K562 (cell line): ENCODE measurements at regions not wholly inside any gene's neighbourhood (a gene's known extent, or its start where the extent isn't known, plus 50 kb on each side); places are given as distances from the start of the nearest gene placed in this dataset.

ENCODE experiments used
- ATAC-seq: fragments of 200-7000 bp; cut with Tn5 transposase; 3 replicates; pipeline ENCODE4 v1.9.1; 2020; ENCODE audit warnings: moderate library complexity
- BruUV-seq: library from RNA; stranded (reverse); fragments of 400-500 nt; replicated peaks from 2 replicates; lab custom pipeline; 2021; lab: Mats Ljungman, UMichigan
- CTCF ChIA-PET: fragments of 300-600 bp; formaldehyde crosslinking; extraction: SDS; loops from one replicate; lab custom pipeline; 2021; ENCODE audit warnings: low intra/inter-chr PET ratio; lab: Yijun Ruan, JAX
- POLR2A ChIA-PET: fragments of 300-600, 350-650 bp; sonication (Branson Sonifier 250); formaldehyde crosslinking; extraction: SDS; loops from one replicate; lab custom pipeline; 2021; ENCODE audit warnings: antibody characterized with exemption, inconsistent platforms; lab: Yijun Ruan, JAX
- DNase-seq, 4 experiments: peaks; one replicate each; pipeline versions ENCODE4 v3.0.0 to v3.0.0-alpha.2; 2011 to 2018; ENCODE audit warnings: low spot score in 3 of 4, mixed read lengths in 3 of 4; ENCODE audit errors: extremely low read depth in 1 of 4
- FAIRE-seq: peaks from 2 replicates; lab custom pipeline; 2011; peaks lifted over from hg19 to GRCh38; lab: Jason Lieb, UNC
- H2AFZ ChIP-seq: 2 replicates; pipeline ENCODE4 v1.6.0; 2011; ENCODE audit warnings: low read depth, low read length, control low read depth, inconsistent platforms
- H3K27ac ChIP-seq: fragments of 200-600 bp; 3 replicates; pipeline ENCODE4 v1.8.0; 2011; ENCODE audit warnings: low read depth, mild to moderate bottlenecking, control low read depth, inconsistent platforms, low read length, moderate library complexity, mixed read lengths; ENCODE audit errors: extremely low read depth
- H3K27me3 ChIP-seq, 2 experiments: fragments of 300-600 bp in 1 of 2; 2 replicates in 1 of 2; 3 replicates in 1 of 2; pipeline versions ENCODE4 v1.6.0 to v1.8.0; 2011; ENCODE audit warnings: inconsistent platforms in 2 of 2, low read length in 2 of 2, mild to moderate bottlenecking in 1 of 2, mixed read lengths in 1 of 2, moderate library complexity in 1 of 2; ENCODE audit not compliant: control insufficient read depth in 2 of 2, insufficient read depth in 2 of 2
- H3K36me3 ChIP-seq: fragments of 300-600 bp; 3 replicates; pipeline ENCODE4 v1.8.0; 2011; ENCODE audit warnings: mild to moderate bottlenecking, low read length, inconsistent platforms; ENCODE audit not compliant: control insufficient read depth, insufficient read depth
- H3K4me1 ChIP-seq, 2 experiments: fragments of 200-600 bp in 1 of 2; replicated peaks in 1 of 2; 2 replicates in 1 of 2; 3 replicates in 1 of 2; pipeline versions ENCODE4 v1.5.1 to v1.8.0; 2011; ENCODE audit warnings: inconsistent platforms in 2 of 2, low read length in 2 of 2, mild to moderate bottlenecking in 1 of 2, mixed read lengths in 1 of 2, moderate library complexity in 1 of 2; ENCODE audit not compliant: control insufficient read depth in 2 of 2, insufficient read depth in 2 of 2
- H3K4me2 ChIP-seq: 2 replicates; pipeline ENCODE4 v1.6.1; 2011; ENCODE audit warnings: low read length, control low read depth, inconsistent platforms, mixed read lengths; ENCODE audit not compliant: insufficient read depth
- H3K4me3 ChIP-seq: fragments of 200-600 bp; sonication (generic), shearing (Covaris generic); 2 replicates; pipeline ENCODE4 v1.5.1; 2016; ENCODE audit warnings: control low read depth, inconsistent platforms
- H3K79me2 ChIP-seq: fragments of 200-600 bp; 3 replicates; pipeline ENCODE4 v1.8.0; 2011; ENCODE audit warnings: low read length, inconsistent platforms; ENCODE audit not compliant: control insufficient read depth, insufficient read depth
- H3K9ac ChIP-seq, 2 experiments: 2 replicates each; pipeline versions ENCODE4 v1.6.0 to v1.6.1; 2011; ENCODE audit warnings: low read depth in 2 of 2, low read length in 2 of 2, control low read depth in 1 of 2, inconsistent platforms in 1 of 2, mild to moderate bottlenecking in 1 of 2, mixed read lengths in 1 of 2; ENCODE audit not compliant: insufficient read depth in 1 of 2
- H3K9me1 ChIP-seq: one replicate; pipeline ENCODE4 v1.6.0; 2011; ENCODE audit warnings: inconsistent platforms, mild to moderate bottlenecking, low read length, moderate library complexity; ENCODE audit not compliant: control insufficient read depth, insufficient read depth
- H3K9me3 ChIP-seq: replicated peaks from 2 replicates; pipeline ENCODE4 v1.5.1; 2011; ENCODE audit warnings: low read depth, low read length, inconsistent platforms; ENCODE audit not compliant: control insufficient read depth, insufficient read depth
- H4K20me1 ChIP-seq: replicated peaks from 2 replicates; pipeline ENCODE4 v1.6.1; 2011; ENCODE audit warnings: low read length, inconsistent platforms, mixed read lengths; ENCODE audit not compliant: control insufficient read depth, insufficient read depth
- CBFA2T2 ChIP-seq: fragments of 450-650 bp; conservative IDR thresholded peaks from 2 replicates; pipeline ENCODE4 v1.6.1; 2017; ENCODE audit warnings: mild to moderate bottlenecking
- FOXP1 ChIP-seq: sonication (generic); formaldehyde crosslinking; IDR thresholded peaks from 2 replicates; pipeline ENCODE4 v1.8.0; 2022; ENCODE audit warnings: mild to moderate bottlenecking, missing genetic modification reagents
- HES1 ChIP-seq: fragments of 450-650 bp; IDR thresholded peaks from 2 replicates; pipeline ENCODE4 v1.6.1; 2016; ENCODE audit warnings: low read depth, mild to moderate bottlenecking, moderate library complexity
- LARP7 ChIP-seq: fragments of 450-650 bp; IDR thresholded peaks from 2 replicates; pipeline ENCODE4 v1.6.1; 2016
- MLX ChIP-seq, 2 experiments: fragments of 450-650 bp in 1 of 2; sonication (generic) in 1 of 2; formaldehyde crosslinking; conservative IDR thresholded peaks; 2 replicates each; pipeline versions ENCODE4 v1.4.0 to v1.8.1; 2020 to 2022; ENCODE audit warnings: mild to moderate bottlenecking in 1 of 2, missing genetic modification reagents in 1 of 2
- NFIC ChIP-seq: fragments of 450-650 bp; IDR thresholded peaks from 2 replicates; pipeline ENCODE4 v1.6.1; 2017; ENCODE audit warnings: mild to moderate bottlenecking, inconsistent platforms
- RHOXF2B ChIP-seq: fragments of 250-450 bp; sonication (Bioruptor Pico); conservative IDR thresholded peaks from 2 replicates; pipeline ENCODE4 v1.5.1; 2021
- ZNF253 ChIP-seq: fragments of 250-450 bp; sonication (Bioruptor Pico); conservative IDR thresholded peaks from 2 replicates; pipeline ENCODE4 v1.6.1; 2021; ENCODE audit warnings: mild to moderate bottlenecking
- WGBS: fragments of 100-300 bp; shearing (Covaris generic); methylation state at CpG from one replicate; pipeline ENCODE4 v1.1.6; 2016; ENCODE audit warnings: low coverage, mixed read lengths; ENCODE audit not compliant: insufficient coverage; ENCODE audit errors: missing lambda C conversion rate; 5-methylcytosine and 5-hydroxymethylcytosine counted together
- in situ Hi-C: fragments of 300-500 bp; cut with MboI; formaldehyde crosslinking; loops from 4 replicates; pipeline ENCODE4 v1.15.0; 2018; ENCODE audit warnings: inconsistent platforms, mixed read lengths
- intact Hi-C: fragments of 100-400 bp; cut with micrococcal nuclease; formaldehyde crosslinking; loops from 2 replicates; pipeline ENCODE4 v1.14.2; 2022
- TF ChIP-seq, protein P1 (sequence below): fragments of 250-450 bp; sonication (Bioruptor Pico); IDR thresholded peaks from 2 replicates; pipeline ENCODE4 v1.5.0; 2021; ENCODE audit warnings: mild to moderate bottlenecking, moderate library complexity
- TF ChIP-seq, protein P2 (sequence below): fragments of 450-650 bp; IDR thresholded peaks from 2 replicates; pipeline ENCODE4 v1.6.1; 2016; ENCODE audit warnings: antibody characterized with exemption
- TF ChIP-seq, protein P3 (sequence below): sonication (generic); formaldehyde crosslinking; IDR thresholded peaks from 2 replicates; pipeline ENCODE4 v1.8.1; 2022; ENCODE audit warnings: missing genetic modification reagents

DNA sequence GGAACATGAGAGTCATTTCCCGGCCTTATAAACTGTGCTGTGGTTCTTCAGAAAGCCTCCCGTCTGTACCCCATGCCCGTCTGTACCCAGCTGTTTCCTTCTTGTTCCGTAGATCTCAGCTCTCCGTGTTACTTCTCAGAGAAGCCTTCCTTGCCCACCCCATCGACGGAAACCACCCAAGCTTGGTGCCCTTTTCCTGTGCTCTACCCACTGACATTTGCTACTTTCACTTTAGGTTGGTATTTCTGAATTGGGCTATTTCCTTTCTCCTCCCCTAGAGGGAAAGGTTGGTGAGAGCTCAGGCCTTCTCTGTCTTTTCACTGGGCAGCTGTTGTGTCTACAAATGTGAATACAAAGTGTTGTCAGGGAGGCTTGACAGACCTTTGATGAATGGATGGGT, 764.5 kb upstream of the ADAMTS16 start (continued):
- TF ChIP-seq, protein P1, sequence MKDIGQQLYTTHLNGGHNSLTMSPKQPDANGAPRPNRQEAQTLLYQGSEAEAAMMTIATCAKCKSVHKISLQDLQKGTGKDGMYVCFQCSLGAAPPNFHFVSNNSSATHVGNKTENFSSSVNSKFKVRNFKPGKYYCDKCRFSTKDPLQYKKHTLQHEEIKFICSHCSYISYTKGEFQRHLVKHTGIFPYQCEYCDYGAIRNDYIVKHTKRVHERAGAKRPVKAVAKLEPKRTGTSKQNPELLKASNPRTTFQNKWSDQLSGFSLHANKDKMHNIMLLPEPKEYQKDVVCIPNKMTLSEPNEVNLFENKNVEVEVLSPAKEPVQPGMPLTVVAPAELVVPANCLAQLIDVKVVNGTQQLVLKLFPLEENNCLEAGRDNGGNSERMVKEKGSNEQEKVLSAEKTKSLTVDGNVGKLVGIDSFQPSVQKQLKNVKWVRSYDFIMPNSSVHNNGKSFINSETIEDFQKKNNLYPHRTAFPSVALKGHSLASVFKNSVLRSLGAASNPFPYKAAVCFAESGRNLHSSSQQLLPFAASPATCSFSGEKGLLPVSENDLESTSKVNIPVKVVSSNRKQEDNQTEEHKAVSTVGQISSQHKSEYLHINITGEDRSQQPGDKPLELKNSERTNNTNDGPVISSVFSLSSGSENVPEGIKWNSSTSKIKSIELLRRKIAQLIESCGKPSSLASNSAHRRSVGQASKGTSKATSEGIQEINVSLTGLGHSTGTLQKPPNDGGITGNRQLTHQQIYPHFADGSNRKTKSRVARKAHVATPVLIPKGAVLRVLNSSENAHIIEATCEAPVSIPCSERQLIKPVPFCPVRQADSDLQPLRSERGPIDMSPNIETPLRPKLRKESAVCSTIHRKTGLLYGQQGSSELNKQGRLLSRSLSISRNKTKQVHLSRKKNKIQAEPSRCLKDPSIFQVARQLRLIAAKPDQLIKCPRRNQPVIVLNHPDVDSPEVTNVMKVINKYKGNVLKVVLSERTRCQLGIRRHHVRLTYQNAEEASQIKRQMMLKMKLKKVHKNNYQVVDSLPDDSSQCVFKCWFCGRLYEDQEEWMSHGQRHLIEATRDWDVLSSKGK (CRISPR knock-in tag): no peak
- no peak for TF ChIP-seq NFIC
- TF ChIP-seq, protein P2, sequence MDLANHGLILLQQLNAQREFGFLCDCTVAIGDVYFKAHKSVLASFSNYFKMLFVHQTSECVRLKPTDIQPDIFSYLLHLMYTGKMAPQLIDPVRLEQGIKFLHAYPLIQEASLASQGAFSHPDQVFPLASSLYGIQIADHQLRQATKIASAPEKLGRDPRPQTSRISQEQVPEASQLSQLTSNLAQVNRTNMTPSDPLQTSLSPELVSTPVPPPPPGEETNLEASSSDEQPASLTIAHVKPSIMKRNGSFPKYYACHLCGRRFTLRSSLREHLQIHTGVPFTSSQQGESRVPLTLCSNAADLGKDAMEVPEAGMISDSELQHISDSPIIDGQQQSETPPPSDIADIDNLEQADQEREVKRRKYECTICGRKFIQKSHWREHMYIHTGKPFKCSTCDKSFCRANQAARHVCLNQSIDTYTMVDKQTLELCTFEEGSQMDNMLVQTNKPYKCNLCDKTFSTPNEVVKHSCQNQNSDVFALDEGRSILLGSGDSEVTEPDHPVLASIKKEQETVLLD: no peak

GRCh38 chr5:4383102-4383501, 757.0 kb upstream of the ADAMTS16 start:
- Histone ChIP-seq H4K20me1 (no peaks in the 10 kb centered on the region), H3K9ac (no peak overlapping the region), H3K36me3 (no peaks in the 10 kb centered on the region), H3K4me3 (no peak overlapping the region), H3K4me2 (no peak overlapping the region), H2AFZ (no peak overlapping the region), H3K9me1 (no peaks in the 10 kb centered on the region), H3K27me3 (no peaks in the 10 kb centered on the region), H3K79me2 (no peaks in the 10 kb centered on the region), H3K27ac (no peak overlapping the region), H3K9me3 (no peaks in the 10 kb centered on the region; the same call in 1 of the 2 replicates), H3K4me1 (no peaks in the 10 kb centered on the region)
- in situ Hi-C loops: no loop called here
- BruUV-seq: no TSS peak
- 3% methylated on average over 4 of the region's 4 CpGs for WGBS
- FAIRE-seq (no peak), ATAC-seq (no peak), DNase-seq (no peak)
- intact Hi-C loops: no loop called here
- ChIA-PET POLR2A (no interaction called here), CTCF (no interaction called here)
- TF ChIP-seq HES1: no peak
- no peak for TF ChIP-seq ZNF253 (CRISPR knock-in tag)
- no peak for TF ChIP-seq FOXP1 (CRISPR knock-in tag)
- TF ChIP-seq RHOXF2B (CRISPR knock-in tag): no peak
- TF ChIP-seq MLX (CRISPR knock-in tag; conservative IDR thresholded peaks at IDR 0.05): no peak
- TF ChIP-seq, protein P3, sequence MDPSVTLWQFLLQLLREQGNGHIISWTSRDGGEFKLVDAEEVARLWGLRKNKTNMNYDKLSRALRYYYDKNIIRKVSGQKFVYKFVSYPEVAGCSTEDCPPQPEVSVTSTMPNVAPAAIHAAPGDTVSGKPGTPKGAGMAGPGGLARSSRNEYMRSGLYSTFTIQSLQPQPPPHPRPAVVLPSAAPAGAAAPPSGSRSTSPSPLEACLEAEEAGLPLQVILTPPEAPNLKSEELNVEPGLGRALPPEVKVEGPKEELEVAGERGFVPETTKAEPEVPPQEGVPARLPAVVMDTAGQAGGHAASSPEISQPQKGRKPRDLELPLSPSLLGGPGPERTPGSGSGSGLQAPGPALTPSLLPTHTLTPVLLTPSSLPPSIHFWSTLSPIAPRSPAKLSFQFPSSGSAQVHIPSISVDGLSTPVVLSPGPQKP (CRISPR knock-in tag): no peak
- TF ChIP-seq CBFA2T2: no peak
- no peak for TF ChIP-seq LARP7
